Testis (tissue), 2 donors: ENCODE measurements at regions not wholly inside any gene's neighbourhood (a gene's known extent, or its start where the extent isn't known, plus 50 kb on each side); places are given as distances from the start of the nearest gene placed in this dataset.

Experiments
- CTCF ChIP-seq, 3 experiments: fragments of 450-650 bp in 2 of 3; fragments of 200-600 bp in 1 of 3; sonication (generic) in 1 of 3; IDR thresholded peaks; one replicate each; pipeline ENCODE4 v1.5.1; 2016 to 2019; ENCODE audit warnings: antibody characterized with exemption in 3 of 3, mild to moderate bottlenecking in 2 of 3, moderate library complexity in 1 of 3
- POLR2A ChIP-seq: fragments of 450-650 bp; IDR thresholded peaks from one replicate; pipeline ENCODE4 v1.6.1; 2017; ENCODE audit warnings: antibody characterized with exemption, mild to moderate bottlenecking, moderate library complexity

- TF ChIP-seq POLR2A (no peak), CTCF (IDR thresholded peaks at IDR 0.05) (no peak)
These were observed 211.9 kb upstream of the VRK2 start for GRCh38 chr2:57834666-57835065.
